Glomerular visceral epithelial cell (primary cell): ENCODE measurements at regions not wholly inside any gene's neighbourhood (a gene's known extent, or its start where the extent isn't known, plus 50 kb on each side); places are given as distances from the start of the nearest gene placed in this dataset.
A peak's percentile ranks its signal among the peaks of the same experiment; 100 is the strongest.

Experiments
- DNase-seq: peaks from one replicate; pipeline ENCODE4 v3.0.0-alpha.2; 2016; ENCODE audit errors: extremely low spot score

DNA sequence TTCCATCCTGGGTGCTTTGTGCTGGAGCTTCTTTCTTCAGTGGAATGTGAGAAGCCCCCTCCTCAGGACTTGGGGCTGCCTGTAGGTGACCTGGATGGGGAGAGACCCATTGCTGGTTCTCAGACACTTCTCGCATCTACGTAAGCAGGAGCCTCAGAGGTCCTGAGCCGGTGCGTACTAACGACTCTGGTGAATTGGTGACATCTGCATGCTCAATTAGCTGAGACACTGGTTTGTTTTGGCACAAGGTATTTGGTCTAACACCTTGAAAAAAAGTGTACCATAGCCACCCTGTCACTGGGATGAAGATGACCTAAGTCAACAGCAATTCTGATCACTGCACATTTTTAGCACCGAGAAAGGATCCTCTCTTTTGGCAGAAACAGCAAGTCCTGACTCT, 57.7 kb downstream of the LRRC30 start:
- DNase-seq, result no peak

GRCh38 chr18:7290077-7290476, 59.2 kb downstream of the LRRC30 start:
- DNase-seq, result no peak

DNA sequence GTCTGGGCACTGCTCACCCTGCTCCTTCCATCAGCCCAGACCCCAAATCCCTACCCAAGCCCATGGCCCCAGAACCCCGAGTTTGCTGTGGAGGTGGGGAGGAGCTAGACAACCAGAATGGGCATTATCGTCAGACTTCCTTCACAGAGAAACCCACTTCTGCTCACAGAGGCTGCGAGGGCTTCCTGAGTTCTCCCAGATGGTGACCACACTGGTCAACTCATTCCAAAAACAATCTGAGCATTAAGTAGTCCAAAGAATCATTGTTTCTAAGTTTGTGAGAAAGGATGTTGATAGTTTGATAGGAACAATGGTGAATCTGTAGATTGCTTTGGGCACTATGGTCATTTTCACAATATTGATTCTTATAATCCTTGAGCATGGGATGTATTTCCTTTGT, 60.2 kb downstream of the LRRC30 start:
- DNase-seq, result no peak

- no peak for DNase-seq
These were observed 67.3 kb downstream of the LRRC30 start for GRCh38 chr18:7298149-7298548.

DNA sequence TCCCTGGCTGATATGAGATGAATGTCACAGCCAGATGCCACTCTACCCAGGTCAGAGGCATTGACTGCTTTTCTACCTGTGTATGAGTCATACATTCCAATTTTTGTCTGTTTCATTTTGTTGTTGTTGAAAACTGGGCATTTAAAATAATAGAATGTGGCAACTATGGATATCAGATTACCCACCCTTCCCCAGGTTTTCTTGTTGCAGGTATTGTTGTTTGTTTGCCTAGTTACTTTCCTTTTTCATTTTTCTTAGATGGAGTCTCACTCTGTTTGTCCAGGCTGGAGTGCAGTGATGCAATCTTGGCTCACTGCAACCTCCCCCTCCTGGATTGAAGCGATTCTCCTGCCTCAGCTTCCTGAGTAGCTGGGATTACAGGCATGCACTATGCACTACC, 70.2 kb downstream of the LRRC30 start:
- DNase-seq, result no peak

DNA sequence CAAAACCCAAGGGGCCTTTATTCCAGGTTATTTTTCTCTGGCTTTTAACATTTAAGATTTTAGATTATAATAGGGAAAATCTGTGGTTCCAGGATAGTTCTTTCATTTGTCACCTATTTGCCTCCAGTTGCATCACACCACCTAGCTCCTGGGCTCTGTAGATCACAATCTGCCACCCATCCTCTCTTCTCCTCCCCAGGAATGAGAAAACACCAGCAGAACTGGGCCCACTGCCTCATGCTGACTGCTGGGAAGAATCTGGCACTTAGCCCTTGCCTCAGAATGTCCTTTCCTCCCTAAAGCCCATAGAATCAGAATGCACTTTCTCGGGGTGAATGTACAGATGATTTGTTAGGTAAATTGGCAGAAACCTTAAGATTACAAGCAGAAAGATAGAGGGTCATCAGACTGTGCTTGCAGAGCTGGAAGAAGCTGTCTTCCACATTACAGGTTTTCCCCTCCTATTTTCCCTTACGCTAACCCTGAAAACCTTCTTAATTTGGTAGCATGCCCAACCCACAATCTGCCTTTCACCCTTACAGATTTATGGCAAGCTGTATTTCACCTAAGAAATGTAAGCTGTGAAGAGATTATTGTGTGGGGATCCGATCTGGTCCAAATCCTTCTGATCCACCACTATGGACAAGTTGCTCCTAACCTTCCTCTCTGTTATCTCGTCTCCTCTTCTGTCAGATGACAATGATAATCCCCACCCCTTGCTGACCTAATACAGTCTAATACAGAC, 72.6 kb downstream of the LRRC30 start:
- DNase-seq, result no peak

DNA sequence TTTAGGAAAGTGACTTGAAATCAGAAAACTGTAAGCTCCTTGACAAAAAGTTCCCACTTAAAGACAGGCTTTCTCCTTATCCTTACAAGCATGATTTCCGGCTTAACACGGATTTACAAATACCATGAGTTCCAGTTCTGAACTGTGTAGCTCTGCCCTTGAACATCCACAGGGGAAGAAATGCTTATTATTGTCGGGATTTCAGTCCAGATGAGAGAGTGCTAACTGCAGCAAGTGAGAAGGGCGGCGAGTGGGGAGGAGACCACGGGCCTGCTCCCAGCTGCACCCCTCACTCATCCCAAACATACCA, 73.1 kb downstream of the LRRC30 start:
- no peak for DNase-seq

GRCh38 chr18:7305416-7305815, 74.5 kb downstream of the LRRC30 start:
- no peak for DNase-seq

DNA sequence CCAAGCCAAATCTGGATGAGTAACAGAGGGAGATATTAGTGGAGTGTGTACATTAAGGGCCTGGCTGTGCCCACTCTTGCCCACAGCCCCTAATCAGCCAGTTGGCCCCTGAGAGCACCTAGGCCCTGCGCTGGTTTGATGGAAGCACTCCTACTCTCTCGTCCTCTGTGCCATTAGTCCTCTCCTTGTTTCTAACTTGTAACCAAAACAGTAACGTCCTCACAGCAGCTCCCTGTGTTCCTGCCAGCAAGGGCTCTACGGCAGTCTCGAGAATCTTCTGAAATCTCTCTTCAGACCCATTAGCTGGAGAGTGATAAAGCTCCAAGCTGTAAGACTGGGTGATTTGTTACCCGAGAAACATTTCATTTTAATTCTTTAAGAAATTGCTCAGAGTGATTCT, 76.1 kb downstream of the LRRC30 start:
- no peak for DNase-seq

DNA sequence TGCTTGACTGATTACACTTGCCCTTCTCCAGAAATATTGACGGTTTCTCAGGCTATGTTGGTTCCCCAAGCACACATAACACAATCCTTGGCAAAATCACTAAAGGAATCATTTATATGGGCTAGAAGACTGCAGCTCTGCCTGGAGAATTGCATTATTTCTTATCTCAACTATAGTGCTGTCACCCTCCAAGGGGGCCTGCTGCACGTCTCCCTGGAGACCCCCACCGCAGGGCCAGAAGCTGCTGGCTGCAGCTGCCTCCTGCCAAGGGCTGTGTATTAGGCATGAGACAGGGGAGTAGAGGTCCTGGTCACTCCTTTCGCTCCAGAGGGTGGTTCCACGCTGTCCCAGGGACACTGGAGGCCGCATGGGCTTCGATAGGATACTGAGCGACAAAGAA, 76.6 kb downstream of the LRRC30 start:
- no peak for DNase-seq

GRCh38 chr18:7317804-7318231, 86.9 kb downstream of the LRRC30 start:
- DNase-seq, result peak; percentile 21

DNA sequence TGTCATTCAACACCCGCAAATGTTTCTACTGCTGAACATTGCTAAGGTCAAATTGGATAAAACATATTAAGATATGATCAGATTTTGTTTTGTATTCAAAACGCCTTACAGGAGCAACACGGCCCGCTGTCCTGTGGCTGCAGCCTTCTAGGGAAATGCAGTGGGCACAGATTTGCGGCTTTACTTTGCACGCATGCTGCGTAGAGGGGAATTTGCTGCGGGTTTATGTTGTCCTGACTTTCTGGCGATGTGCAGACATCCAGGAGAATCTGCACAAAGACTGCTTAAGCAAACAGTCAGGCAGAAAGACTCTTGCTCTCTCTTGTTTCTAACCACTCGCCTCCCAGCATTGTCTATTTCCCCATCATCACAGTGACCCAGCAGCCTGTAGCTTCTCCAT, 88.3 kb downstream of the LRRC30 start:
- no peak for DNase-seq

DNA sequence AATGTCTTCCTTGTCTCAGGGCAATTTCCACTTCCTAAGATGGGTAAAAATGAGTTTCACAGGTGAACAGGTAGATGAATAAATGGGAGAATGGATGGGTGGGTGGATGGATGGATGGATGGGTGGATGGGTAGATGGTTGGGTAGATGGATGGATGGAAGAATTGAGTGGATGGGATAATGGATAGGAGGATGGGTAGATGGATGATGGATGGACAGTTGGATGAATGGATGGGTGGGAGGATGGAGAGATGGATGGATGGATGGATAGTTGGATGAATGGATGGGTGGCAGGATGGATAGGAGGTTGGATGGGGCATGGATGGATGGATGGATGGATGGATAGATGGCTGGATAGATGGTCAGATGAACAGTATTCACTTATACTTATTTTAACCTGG, 90.9 kb downstream of the LRRC30 start:
- DNase-seq, result no peak

DNA sequence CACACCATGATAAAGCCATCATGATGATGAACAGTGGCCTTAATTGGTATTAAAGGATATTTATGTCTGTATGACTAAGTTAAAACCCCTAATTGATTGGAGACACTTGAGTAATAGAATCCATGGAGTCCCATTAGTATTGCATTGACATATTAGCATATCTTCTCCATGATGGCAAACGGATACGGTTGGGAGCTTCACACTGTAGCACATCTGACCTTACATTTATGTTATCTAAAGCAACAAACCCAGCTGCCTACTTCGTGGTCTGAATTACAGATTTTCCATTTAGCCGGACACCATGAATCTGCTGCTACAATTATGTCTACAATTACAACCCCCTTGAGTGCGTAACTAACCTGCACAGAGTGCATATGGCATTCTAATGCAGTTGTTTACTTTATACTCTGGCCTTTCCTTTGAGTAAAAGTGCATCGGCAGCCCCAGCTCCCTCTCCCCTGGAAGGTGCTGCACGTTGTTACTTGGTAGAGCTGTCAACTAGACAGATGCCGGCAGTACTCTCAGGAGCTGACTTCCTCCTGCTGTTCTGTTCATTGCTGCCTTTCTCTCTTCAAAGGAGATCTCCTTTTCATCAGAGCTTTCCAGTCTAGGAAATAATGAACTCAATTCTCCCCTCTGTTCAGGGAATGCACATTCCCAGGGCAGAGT, 92.1 kb downstream of the LRRC30 start:
- DNase-seq, result no peak

DNA sequence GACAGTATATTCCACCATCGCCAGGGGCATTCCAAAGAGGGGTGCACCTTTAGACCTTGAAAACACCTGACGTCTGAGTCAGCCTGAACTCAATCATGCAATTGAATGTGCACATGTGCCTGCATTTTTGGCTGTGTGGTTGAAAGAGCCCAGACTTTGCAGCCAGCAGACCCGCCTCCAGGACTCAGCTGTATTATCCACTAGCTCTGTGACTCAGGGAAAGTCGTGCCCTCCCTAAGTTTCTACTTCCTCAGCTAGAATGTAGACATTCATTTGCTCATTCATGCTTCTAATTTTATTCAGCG, 94.2 kb downstream of the LRRC30 start:
- DNase-seq, result no peak

GRCh38 chr18:7329016-7329415, 98.1 kb downstream of the LRRC30 start:
- no peak for DNase-seq

GRCh38 chr18:7332452-7332851, 101.6 kb downstream of the LRRC30 start:
- DNase-seq, result no peak

DNA sequence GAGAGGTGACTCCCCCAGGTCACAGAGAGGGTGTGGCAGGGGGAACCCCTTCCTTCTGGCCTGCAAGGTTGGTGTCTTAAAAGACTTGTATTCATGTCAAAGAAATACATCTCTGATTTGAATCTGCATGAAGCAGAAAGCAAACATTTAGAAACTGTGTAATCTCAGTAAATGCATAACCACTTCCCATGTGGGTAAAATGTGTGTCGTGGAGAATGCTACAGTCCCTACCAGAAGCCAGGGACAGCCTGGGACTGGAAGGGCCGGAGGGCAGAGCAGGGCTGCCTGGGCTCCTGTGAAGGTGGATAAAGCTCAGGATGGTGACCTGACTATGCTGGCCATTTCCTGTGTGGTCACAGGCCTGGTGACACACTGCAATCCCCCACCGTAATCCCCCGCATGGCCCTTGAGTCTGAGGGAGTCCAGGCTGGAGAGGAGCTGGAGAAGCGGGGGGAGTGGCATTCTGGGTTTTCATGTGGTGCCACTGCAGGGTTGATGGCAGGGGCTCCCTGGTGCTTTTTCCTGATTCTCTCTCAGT, 102.2 kb downstream of the LRRC30 start:
- DNase-seq, result no peak

DNA sequence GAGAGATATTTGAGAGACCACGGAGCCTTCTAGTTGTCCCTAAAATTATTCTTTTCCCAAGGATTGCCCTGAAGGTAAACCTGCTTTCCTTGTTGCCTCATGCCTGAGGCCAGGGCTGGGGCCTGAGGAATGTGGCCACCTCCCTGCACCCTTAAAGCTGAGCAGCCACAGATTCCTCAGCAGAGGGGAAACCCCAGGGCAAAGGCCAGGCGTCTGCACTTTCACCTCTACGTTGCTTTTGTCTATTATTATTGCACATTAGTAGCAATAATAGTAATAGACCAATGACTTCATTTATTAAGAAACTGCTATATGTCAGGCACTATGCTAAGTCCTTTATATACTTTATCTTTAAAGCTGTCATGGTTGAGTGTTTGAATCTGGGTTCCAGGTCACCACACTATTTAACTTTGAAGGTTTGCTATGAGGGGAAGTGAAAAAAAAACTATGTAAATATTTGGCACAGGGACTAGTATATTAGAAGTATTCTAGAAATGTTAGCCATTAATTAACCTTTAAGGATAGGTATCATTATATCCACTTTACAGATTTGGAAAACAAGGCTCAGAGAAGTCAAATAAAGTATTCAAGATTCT, 104.2 kb downstream of the LRRC30 start:
- DNase-seq, result no peak

DNA sequence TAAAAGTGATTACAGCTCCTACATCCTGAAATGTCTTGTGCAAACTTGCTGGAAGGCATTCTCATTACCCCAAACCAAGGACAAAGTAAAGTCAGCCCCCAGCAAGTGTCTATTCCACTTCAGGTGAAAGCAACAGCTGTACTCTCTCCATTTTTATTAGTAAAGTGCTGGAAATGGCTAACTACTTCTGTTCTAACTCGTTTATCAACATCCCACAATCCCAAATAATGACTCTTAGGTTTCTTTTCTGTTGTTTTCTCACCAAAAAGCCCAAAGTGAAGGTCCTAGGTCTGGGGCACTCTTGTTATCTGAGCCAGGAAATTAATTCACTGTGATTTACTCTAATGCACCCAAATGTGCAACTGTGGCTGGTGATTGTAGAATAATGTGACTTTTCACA, 105.7 kb downstream of the LRRC30 start:
- no peak for DNase-seq

DNA sequence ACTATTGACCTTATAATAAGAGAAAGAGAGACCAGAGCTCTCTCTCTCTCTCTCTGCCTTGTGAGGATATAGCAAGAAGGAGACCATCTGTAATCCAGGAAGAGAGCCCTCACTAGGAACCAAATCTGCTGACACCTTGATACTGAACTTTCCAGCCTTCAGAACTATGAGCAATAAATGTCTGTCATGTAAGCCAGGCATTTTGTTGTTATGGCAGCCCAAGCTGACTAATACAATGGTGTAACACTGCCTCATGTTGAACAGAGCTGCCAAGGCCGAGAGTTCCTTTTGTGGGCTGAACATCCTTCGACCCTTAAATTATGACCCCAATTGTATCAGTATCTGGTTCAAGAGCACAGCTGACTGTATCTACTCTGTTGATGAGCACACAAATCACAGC, 108.0 kb downstream of the LRRC30 start:
- DNase-seq, result no peak

DNA sequence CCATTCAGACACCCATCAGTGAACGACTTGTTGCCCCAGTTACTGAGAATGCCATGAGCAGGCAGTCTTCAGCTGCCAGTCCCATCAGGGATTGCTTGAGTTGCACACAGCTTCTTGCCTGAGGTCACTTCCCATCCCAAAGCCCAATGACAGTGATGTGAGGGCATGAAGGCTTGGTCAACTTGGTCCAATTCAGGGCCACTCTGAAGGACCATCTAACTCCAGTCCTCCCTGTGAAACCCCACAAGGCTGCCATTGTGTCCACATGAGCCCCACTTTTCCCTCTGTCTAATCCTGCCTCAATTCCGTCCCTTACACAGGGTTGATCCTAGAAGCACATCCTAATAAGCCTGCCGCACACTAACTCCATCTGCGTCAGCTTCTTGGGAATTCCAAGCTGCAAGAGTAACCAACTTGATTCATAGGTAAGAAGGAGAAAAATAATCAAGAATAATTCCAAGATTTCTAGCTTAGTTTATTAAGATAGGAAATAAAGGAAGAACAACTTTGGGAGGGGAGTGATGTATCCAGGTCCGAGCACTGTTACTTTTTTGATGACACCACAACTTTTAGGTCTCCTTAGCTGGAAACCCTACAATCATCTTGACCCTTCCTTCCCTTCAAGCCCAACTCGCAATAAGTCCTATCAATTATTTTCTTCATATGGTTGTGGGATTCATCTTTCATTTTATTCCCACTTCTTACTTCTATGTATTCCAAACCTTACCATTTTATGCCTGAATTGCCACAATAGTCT, 110.9 kb downstream of the LRRC30 start:
- no peak for DNase-seq
